NCI-H524 treated with DMSO at 0.1 percent for 48 hours (cell line): ENCODE measurements at regions not wholly inside any gene's neighbourhood (a gene's known extent, or its start where the extent isn't known, plus 50 kb on each side); places are given as distances from the start of the nearest gene placed in this dataset.
"Not testable (repeated sequence)": the region's sequence is repeated elsewhere in the genome, so short reads cannot be mapped to it uniquely, and the experiment has no call there.

Source experiments
- DNase-seq: peaks from one replicate; lab custom pipeline; 2025; lab: John Stamatoyannopoulos, UW

DNA sequence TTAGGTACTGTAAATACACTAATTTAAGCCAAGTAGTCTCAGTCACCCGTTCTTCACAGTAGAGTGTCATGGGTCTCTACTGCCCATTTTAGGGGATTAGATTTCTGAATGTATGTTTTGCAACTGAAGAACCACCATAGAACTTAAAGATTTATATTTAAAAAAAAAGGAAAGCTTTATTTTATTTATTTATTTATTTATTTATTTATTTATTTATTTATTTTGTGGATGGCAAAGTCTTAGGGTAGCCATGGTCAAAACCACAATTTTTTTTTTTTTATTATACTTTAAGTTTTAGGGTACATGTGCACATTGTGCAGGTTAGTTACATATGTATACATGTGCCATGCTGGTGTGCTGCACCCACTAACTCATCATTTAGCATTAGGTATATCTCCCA, 960.4 kb upstream of the COX7C start:
- DNase-seq, result not testable (repeated sequence)

DNA sequence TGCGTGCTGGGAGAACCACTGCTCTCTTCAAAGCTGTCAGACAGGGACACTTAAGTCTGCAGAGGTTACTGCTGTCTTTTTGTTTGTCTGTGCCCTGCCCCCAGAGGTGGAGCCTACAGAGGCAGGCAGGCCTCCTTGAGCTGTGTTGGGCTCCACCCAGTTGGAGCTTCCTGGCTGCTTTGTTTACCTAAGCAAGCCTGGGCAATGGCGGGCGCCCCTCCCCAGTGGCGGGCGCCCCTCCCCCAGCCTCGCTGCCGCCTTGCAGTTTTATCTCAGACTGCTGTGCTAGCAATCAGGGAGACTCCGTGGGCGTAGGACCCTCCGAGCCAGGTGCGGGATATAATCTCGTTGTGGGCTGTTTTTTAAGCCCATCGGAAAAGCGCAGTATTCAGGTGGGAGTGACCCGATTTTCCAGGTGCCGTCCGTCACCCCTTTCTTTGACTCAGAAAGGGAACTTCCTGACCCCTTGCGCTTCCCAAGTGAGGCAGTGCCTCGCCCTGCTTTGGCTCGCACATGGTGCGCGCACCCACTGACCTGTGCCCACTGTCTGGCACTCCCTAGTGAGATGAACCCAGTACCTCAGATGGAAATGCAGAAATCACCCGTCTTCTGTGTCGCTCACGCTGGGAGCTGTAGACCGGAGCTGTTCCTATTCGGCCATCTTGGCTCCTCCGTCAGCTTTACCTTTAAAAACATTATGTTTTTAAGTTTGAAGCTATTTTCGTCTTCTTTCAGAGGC, 954.6 kb upstream of the COX7C start:
- not testable (repeated sequence) for DNase-seq

DNA sequence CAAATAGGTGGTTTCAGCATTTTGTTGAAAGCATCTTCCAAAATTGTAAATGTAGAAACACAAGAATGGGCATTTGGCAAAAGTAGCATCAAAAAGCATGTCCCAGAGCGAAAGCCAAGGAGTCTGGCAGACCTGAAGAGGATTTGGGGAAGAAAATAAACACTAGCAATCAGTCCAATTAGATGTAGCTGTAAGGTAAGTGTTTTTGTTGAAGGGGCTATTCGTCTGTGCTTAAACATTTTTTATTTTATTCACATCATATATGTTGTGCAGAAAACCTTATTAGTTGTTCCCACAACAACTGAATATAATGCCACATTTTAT, 954.1 kb upstream of the COX7C start:
- no peak for DNase-seq

DNA sequence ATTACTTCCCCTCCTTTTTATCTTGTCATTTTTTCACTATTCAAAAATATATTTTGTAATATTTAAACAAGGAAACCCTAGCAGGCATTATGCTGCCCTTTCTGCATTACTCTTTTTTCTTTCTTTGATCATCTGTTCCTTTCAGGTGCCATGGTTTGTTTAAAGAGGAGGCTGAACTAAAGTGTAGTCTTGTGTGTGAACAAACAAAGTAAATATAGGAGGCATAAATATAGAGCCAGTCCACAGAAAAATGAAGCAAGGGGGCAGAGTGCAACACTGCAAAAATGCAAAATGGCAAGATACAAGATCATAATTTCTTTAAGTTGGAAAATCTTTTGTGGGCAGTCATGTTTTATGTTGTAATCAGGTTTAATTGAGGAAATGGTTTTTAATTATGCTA, 947.3 kb upstream of the COX7C start:
- DNase-seq, result no peak

DNA sequence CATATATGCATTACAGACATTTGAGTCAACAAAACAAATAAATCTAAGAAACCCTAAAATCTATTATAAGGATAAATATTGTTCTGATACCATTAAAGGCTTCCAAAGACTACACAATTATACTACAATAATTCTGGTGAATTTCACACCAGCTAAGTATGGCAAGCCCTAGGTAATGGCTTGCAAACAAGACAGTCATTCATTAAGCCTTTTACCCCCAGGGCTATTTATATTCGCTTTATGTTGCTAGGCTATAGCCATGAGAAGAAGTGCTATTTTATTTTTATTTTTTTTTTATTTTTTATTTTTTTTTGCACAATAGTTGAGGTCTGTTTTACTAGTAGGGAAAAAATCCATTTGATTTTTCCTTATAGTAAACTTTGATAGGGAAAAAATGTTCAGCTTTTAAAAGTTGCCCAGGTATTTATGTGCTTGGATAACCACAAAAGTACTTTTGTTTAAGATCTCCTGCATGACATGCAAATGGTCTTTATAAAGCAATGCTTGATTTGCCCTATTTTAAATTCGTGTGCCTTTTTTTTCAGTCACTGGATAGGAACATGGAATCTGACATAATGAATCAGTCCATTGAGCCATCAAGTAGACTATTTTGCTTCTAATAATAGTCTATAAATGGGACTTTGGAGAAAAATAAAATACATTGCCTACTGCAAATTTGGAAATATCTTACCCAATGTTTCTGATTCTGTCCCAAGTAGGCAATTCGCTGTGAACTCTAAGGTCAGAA, 946.3 kb upstream of the COX7C start:
- DNase-seq, result no peak

DNA sequence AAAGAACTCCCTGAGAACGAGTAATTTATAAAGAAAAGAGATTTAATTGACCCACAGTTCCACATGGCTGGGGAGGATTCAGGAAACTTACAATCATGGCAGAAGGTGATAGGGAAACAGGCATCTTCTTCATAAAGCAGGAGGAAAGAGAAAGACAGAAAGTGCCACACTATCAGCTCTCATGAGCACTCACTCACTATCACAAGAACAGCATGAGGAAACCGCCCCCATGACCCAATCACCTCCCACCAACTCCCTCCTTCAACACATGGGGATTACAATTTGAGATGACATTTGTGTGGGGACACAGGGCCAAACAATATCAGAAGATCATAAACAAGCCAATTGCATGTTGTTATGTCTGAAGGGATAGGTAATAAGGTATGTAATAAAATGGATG, 935.9 kb upstream of the COX7C start:
- no peak for DNase-seq

DNA sequence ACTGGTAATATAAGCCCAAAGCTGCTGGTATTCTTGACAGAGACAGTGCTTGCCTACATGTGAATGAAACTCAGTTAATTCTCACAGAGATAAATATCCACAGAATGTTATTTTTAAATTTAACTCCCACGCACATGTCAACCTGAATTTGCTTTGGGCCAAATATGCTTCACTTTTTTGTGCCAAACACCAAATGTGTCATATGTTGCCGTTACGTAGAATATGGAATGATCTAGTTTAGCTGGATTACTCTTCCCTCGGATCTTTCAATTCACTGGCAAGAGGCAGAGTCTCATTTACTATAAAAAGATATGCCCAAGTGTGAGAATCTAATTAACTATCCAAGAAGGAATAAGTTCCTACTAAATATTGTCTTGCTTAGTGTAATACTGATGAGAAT, 933.4 kb upstream of the COX7C start:
- DNase-seq, result no peak

DNA sequence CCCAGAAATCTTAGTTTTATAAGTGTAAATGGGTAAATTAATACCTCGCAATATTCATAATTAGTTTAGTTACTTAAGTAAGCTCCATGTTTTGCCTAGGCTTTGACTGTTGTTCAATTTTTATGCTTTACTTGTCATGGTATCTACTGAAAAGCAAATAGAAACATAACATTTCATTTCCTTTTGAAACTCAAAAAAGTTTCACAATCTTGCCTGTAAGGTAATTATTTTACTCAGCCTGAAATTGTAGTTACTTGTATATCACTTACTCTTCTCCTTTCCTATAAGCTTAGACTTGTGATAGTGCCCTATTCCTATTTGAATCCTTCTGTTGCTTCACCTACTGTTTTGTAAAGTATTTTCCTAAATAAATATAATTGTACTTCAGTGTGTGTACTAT, 914.4 kb upstream of the COX7C start:
- DNase-seq, result no peak

DNA sequence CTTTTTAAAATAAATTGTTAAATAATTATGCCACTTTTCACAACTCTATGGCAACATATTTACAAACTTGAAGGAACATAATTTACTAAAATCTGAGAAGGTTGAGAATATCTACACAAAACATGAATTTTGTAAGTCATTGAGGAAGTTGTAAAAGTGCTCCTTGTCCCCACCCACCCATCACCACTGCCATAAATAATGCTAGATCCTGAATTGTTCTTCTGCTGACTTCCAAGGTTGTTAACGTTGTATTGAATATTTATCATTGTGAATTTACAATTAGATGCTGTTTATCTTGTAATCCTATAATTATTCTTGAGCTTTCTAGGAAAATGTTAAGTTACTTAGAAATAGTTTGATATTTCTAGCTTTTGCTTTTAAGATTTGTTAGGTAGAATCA, 908.0 kb upstream of the COX7C start:
- no peak for DNase-seq

DNA sequence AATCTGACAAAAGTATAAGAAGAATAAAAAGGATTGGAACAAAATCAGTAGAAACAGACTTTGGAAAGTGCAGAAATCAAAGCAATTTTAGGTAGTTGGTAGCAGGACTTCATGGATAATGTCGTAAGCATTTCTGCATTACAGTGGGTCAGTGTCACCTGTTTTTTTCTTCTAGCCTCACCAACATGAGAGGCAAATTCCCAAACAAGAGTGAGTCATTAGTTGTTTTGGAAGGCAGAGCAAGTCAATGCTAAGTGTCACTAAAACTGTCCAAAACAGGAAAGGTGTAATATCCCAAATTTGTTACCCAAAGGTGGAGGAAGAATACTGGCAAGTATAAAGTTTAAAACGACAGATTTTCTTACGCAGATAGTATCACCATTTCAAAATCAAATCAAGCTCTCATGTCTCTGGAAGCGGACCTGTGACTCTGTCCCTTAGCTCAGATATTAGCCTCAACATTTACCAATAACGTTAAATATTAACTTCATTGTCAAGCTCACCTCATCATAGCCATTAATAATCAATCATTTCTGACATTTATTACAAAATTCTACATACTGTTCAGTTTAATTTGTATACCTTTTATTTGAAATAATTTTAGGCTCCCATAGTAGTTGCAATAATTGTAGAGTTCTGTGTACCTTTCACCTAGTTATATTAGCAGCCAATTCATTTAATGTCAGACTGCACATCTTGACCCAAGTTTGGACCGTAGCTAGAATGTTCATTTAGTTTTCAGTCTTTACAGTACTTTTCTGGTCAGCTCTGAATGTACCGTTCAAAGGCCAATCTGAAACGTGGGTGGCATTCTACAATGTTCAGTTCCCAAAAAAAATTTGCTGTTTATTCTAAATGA, 901.2 kb upstream of the COX7C start:
- DNase-seq, result no peak

DNA sequence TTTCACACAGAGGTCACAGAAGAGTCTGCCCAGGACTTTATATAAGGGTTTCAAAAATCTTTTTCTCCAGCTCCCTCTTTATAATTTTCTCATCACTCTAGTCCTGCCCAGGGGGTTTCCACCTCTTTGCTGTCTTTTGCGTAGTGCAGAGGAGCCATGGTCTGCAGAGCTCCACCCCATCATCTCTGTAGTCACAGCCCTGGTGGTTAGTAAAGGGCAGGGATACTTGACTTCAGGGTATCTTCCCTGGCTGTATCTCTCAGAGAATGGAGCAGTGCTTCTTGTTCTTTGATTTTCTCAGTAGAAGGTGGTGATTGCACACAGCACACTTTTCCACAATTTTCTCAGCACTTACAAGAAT, 900.6 kb upstream of the COX7C start:
- no peak for DNase-seq

DNA sequence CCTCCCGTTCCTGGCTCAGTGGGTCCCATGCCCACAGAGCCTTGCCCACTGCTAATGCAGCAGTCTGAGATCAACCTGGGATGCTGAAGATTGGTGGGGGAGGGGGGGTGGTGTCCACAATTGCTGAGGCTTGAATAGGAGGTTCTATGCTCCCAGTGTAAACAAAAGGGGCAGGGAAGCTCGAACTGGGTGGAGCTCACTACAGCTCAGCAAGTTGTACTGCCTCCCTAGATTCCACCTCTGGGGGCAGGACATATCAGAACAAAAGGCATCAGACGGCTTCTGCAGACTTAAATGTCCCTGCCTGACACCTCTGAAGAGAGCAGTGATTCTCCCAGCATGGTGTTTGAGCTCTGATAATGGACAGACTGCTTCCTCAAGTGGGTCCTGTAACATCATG, 885.6 kb upstream of the COX7C start:
- DNase-seq, result no peak

DNA sequence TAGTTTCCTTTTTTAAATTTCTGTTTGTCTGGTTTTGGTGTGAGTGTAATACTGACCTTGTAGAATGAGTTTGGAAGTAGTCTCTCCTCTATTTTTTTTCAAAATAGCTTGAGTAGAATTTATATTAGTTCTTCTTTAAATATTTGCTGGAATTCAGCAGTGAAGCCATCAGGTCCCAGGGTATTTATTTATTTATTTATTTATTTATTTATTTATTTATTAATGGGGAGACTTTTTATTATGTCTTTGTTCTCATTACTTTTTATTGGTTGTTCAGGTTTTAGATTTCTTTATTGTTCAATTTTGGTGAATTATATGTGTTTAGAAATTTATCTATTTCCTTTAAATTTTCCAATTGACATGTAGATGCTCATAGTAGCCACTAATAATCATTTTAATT, 875.8 kb upstream of the COX7C start:
- DNase-seq, result no peak

DNA sequence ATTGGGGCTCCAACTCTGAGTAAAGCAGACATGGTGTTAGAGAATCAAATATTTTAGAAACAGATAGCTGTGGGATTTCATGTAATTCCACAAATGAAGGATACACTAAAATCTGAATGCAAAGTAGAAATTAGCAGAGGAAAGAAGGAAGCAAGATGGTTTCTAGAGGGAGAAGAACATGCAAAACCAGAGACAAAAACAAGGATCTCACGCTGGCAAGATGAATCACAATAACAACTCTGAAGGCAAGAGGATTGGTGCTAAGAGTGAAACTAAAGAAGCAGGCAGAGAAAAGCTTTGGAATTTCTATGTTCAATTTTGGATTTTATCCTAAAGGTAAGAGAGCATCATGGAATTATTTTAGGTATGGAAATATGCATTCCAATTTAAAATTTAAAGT, 857.2 kb upstream of the COX7C start:
- no peak for DNase-seq

DNA sequence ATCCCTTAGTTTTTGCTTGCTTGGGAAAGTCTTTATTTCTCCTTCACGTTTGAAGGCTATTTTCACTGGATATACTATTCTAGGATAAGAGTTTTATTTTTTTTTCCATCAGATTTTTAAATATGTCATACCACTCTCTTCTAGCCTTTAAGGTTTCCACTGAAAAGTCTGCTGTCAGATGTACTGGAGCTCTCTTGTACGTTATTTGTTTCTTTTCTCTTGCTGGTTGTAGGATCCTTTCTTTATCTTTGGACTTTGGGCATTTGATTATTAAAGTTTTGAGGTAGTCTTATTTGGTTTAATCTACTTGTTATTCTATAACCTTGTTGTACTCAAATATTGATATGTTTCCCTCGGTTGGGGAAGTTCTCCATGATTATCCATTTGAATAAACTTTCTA, 848.4 kb upstream of the COX7C start:
- DNase-seq, result no peak

DNA sequence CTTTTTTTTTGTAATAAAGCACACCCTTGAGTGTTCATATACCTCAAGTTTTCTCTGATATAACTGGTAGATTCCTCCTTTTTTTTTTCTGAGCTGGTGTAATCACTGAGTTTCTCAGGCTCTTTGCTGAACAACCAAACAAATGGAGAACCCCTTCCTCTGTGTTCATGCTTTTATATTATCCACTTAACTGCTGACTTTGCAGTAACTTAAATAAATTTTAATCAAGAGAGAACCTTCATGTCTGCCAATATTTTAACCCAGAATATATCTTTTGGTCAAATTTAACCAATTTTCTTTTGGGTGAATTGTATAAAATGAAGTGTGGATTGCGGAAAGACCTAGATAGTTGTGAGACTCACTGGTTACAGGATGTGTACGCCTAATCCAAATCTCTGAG, 833.0 kb upstream of the COX7C start:
- DNase-seq, result no peak

DNA sequence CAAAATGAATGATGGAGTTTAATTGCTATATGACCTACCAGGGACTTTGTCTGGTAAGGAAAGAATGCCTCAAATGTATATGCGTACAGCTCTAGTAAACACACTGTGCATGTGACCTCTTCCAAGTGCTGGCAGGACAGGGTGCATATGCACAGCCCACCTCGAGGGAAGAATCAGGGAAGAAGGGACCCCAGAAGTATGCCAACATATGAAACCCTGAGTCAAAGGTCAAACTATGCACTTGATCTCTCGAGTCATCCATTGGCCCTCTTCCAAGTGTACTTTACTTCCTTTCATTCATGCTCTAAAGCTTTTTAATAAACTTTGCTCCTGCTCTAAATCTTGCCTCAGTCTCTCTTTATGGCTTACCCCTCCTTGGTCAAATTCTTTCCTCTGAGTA, 804.6 kb upstream of the COX7C start:
- no peak for DNase-seq

DNA sequence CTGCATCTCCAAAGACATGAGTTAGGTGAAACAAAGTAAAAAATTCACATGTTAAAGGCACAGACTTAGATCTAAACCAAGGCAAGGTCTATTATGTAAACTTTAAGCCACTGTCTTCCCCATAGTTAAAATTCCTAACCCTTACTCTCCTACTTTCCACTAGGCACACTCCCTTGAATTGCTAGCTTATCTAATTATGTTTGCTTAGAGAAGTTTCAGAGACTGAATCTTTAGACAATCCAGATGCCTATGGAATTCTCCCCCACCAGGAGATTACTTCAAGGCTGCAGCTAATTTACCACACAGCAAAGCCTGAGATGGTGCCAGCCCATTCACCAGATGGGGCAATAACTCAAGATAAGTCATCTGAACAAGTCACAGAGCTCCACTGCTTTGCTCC, 803.1 kb upstream of the COX7C start:
- no peak for DNase-seq

DNA sequence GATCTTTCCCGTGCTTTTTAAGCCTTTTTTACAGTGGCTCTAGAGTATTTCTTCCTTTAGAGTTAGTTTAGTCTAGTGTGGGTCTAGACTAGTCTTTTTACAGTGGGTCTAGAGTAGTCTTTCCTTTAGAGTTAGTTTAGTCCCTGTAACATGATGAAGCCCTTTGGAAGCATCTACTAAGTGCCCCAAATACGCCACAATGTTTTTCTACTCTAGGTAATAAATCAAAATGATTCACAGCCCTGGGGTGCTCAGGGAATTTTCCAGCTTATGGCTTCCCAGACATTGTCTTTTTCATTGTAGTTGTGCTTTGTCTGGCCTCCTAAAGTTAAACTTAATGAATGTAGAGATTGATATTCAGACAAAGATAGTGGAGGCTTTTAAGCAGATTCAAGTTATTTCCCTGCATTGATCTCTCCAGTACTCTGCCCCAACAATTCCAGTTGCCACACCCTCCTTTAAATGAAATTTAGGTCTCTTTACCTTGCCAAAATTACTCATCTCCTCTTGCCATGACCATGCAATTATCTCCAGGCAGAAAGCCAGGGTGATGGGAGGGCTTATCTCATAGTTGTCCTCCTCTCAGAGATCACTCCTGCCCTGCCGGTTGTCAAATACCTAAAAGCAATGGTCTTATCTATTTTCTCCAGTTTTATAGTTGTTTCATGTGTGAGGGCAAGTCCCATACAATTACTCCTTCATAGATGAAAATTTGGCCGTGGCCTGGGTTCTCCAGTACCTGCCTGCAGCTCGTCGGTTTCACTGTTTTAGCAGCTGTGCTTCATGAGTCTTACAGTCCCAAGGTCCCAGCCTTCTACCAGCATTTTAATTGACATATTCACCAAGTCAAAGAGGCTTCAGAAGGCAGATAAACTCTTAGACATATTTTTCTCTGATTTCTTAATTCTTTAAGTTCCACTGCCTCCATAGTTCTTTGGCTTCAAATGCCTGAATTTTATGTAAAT, 794.0 kb upstream of the COX7C start:
- no peak for DNase-seq

DNA sequence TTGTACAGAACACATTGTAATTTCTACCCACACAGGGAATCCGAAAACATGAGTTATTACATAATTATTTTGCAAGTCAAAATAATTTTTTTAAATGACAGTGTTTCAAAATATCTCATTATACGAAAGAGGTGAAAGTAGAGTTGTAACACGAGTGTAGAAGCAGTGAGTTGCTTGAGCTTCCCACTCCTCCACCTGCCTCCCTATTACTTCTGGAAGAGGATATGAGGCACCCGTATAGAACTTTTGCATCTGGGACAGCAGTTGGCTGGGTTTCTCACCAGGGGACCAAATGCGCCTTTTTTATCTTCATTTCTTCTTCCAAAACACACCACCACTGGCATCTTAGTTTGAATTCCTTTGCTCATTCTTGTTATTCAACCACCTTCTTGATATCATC, 779.0 kb upstream of the COX7C start:
- DNase-seq, result no peak

DNA sequence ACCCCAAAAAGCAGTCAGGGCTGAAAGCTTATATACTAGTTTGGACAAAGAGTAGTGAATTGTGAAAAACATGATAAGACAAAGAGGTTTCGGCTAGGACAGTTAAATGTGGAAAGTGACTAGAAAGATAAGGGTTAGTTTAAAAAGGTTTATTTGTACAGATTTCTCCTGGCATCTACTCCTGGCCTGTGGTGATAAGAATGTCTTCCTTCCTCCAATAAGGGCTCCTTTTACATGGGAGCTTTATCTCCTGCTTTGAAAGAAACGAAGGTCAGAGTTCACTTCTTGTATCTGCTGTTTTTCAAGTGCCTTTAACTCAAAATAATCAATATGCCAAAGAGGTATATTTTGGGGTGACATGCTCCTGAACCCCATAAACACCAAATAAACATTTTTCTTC, 776.1 kb upstream of the COX7C start:
- no peak for DNase-seq

DNA sequence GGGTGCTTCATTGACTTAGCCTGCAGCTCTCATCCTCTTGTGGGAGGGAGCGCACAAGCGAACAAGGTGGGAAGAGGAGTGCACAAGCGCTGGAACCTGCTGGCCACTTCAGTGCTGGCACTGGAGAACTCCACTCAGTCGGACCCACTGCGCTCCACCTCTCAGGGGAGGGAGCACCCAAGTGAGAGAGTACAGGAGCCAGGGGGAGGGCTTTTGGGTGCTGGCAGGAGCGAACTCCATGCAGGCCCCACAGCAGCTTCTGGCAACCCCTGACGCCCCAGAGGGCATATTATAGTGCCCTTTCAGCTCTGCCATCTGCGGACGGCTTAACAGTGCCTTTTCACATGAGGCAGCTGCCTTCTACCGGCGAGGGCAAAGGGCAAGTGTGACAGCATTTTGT, 774.2 kb upstream of the COX7C start:
- no peak for DNase-seq
